B cell (primary cell): ENCODE measurements at regions not wholly inside any gene's neighbourhood (a gene's known extent, or its start where the extent isn't known, plus 50 kb on each side); places are given as distances from the start of the nearest gene placed in this dataset.

ENCODE experiments used
- ATAC-seq: fragments of 200-7000 bp; cut with Tn5 transposase; one replicate; pipeline ENCODE4 v1.10.0; 2021; ENCODE audit warnings: low read depth, mild to moderate bottlenecking, moderate number of reproducible peaks, moderate library complexity
- CTCF ChIA-PET: fragments of 350-600 bp; sonication (Branson Sonifier 250); formaldehyde crosslinking; loops from one replicate; lab custom pipeline; 2021; ENCODE audit warnings: antibody characterized with exemption, inconsistent platforms; lab: Charles Lee
- POLR2A ChIA-PET: fragments of 350-600 bp; sonication (Branson Sonifier 250); formaldehyde crosslinking; loops from one replicate; lab custom pipeline; 2021; ENCODE audit warnings: antibody characterized with exemption; lab: Charles Lee
- DNase-seq: peaks from one replicate; pipeline ENCODE4 v3.0.0; 2013
- H2AFZ ChIP-seq: 2 replicates; pipeline ENCODE4 v1.6.1; 2012; ENCODE audit warnings: mild to moderate bottlenecking, low read depth, low read length; ENCODE audit not compliant: insufficient read depth, poor library complexity, severe bottlenecking
- H3K27ac ChIP-seq, 2 donors: 1 replicate in 1 of 2; 2 replicates in 1 of 2; pipeline ENCODE4 v1.5.1; 2012 to 2013; ENCODE audit warnings: low read length in 2 of 2, mild to moderate bottlenecking in 2 of 2, moderate library complexity in 1 of 2
- H3K27me3 ChIP-seq, 4 experiments: fragments of 200-600 bp in 1 of 4; sonication (generic) in 1 of 4; replicated peaks in 1 of 4; 1 replicate in 2 of 4; 2 replicates in 2 of 4; pipeline versions ENCODE4 v1.6.1 to v1.7.0; 2013 to 2016; ENCODE audit warnings: low read length in 3 of 4, mild to moderate bottlenecking in 2 of 4, mixed read lengths in 1 of 4, moderate library complexity in 1 of 4; ENCODE audit not compliant: insufficient read depth in 4 of 4, control insufficient read depth in 3 of 4; ENCODE audit errors: control extremely low read depth in 1 of 4
- H3K36me3 ChIP-seq, 2 experiments: replicated peaks in 1 of 2; 1 replicate in 1 of 2; 2 replicates in 1 of 2; pipeline versions ENCODE4 v1.6.1 to v1.7.1; 2013; ENCODE audit warnings: low read length in 1 of 2; ENCODE audit not compliant: insufficient read depth in 2 of 2, control insufficient read depth in 1 of 2; ENCODE audit errors: control extremely low read depth in 1 of 2, extremely low read depth in 1 of 2
- H3K4me1 ChIP-seq, 2 donors: fragments of 200-600 bp in 1 of 2; sonication (generic) in 1 of 2; 1 replicate in 1 of 2; 2 replicates in 1 of 2; pipeline versions ENCODE4 v1.5.1 to v1.6.1; 2013 to 2017; ENCODE audit warnings: low read length in 2 of 2; ENCODE audit not compliant: control insufficient read depth in 2 of 2, insufficient read depth in 2 of 2
- H3K4me2 ChIP-seq: replicated peaks from 2 replicates; pipeline ENCODE3; 2012; ENCODE audit warnings: mild to moderate bottlenecking, low read depth, low read length; ENCODE audit not compliant: poor library complexity, severe bottlenecking
- H3K4me3 ChIP-seq, 5 experiments: fragments of 200-600 bp in 1 of 5; sonication (generic) in 1 of 5; 1 replicate in 3 of 5; 2 replicates in 2 of 5; pipeline versions ENCODE4 v1.5.1 to v1.7.0; 2011 to 2016; ENCODE audit warnings: low read length in 4 of 5, mild to moderate bottlenecking in 4 of 5, low read depth in 2 of 5, control low read depth in 1 of 5, moderate library complexity in 1 of 5; ENCODE audit not compliant: insufficient read depth in 1 of 5; ENCODE audit errors: control extremely low read depth in 1 of 5, extremely low read depth in 1 of 5
- H3K79me2 ChIP-seq: fragments of 200-600 bp; sonication (generic); one replicate; pipeline ENCODE4 v1.6.0; 2016; ENCODE audit warnings: low read length; ENCODE audit not compliant: control insufficient read depth, insufficient read depth
- H3K9ac ChIP-seq: fragments of 200-600 bp; sonication (generic); 2 replicates; pipeline ENCODE4 v1.6.1; 2017; ENCODE audit warnings: mild to moderate bottlenecking, low read length, moderate library complexity
- H3K9me3 ChIP-seq, 3 donors: one replicate each; pipeline versions ENCODE4 v1.6.1 to v1.7.1; 2013; ENCODE audit warnings: low read length in 2 of 3; ENCODE audit not compliant: control insufficient read depth in 2 of 3, insufficient read depth in 1 of 3; ENCODE audit errors: control extremely low read depth in 1 of 3
- H4K20me1 ChIP-seq: 2 replicates; pipeline ENCODE4 v1.6.0; 2012; ENCODE audit warnings: mild to moderate bottlenecking, low read length; ENCODE audit not compliant: insufficient read depth, control insufficient read depth, poor library complexity, severe bottlenecking
- H3K27ac Mint-ChIP-seq: one replicate; pipeline ENCODE4 v1.8.0; 2021; ENCODE audit warnings: mixed read lengths
- H3K27me3 Mint-ChIP-seq: one replicate; pipeline ENCODE4 v1.8.0; 2021; ENCODE audit warnings: mixed read lengths
- H3K4me1 Mint-ChIP-seq: one replicate; pipeline ENCODE4 v1.8.0; 2021; ENCODE audit warnings: mixed read lengths
- H3K4me3 Mint-ChIP-seq: one replicate; pipeline ENCODE4 v1.8.0; 2021; ENCODE audit warnings: mixed read lengths
- H3K9me3 Mint-ChIP-seq: one replicate; pipeline ENCODE4 v1.8.0; 2022; ENCODE audit warnings: mixed read lengths; ENCODE audit not compliant: insufficient read depth
- CTCF ChIP-seq: fragments of 200-600 bp; IDR thresholded peaks from one replicate; pipeline ENCODE4 v1.8.0; 2022; ENCODE audit warnings: antibody characterized with exemption, mild to moderate bottlenecking
- EZH2 ChIP-seq: IDR thresholded peaks from 2 replicates; pipeline ENCODE4 v1.6.1; 2012; ENCODE audit warnings: borderline replicate concordance, low read depth, mild to moderate bottlenecking, moderate library complexity, low read length; ENCODE audit not compliant: insufficient read depth, poor library complexity, severe bottlenecking
- WGBS: methylation state at CpG from one replicate; pipeline ENCODE4 v1.1.5; 2013; ENCODE audit warnings: missing lambda C conversion rate; ENCODE audit not compliant: insufficient coverage; 5-methylcytosine and 5-hydroxymethylcytosine counted together
- intact Hi-C: fragments of 100-400 bp; cut with micrococcal nuclease; formaldehyde crosslinking; loops from one replicate; pipeline ENCODE4 v1.10.0; 2022

GRCh38 chr7:52695973-52696595, 339.3 kb upstream of the POM121L12 start:
- Mint-ChIP-seq H3K9me3 (peaks cover 13% of the 10 kb centered on the region), H3K27ac (no peak overlapping the region), H3K4me3 (no peak overlapping the region), H3K27me3 (no peaks in the 10 kb centered on the region), H3K4me1 (no peaks in the 10 kb centered on the region)
- H2AFZ ChIP-seq = no peak overlapping the region
- peaks cover 0 to 6% (median 0%) of the 10 kb centered on the region in 3 donors for H3K9me3 ChIP-seq
- H4K20me1 ChIP-seq = no peaks in the 10 kb centered on the region
- CTCF ChIA-PET = no interaction called here
- no peaks in the 10 kb centered on the region for H3K79me2 ChIP-seq
- ATAC-seq (no peak), DNase-seq (no peak)
- H3K4me3 ChIP-seq = no peak overlapping the region
- 58% methylated on average over 3 of the region's 5 CpGs for WGBS
- TF ChIP-seq CTCF (no peak), EZH2 (no peak)
- H3K4me2 ChIP-seq = no peak overlapping the region
- H3K27ac ChIP-seq = no peak overlapping the region
- H3K36me3 ChIP-seq = no peaks in the 10 kb centered on the region
- no peak overlapping the region for H3K9ac ChIP-seq
- H3K4me1 ChIP-seq = no peaks in the 10 kb centered on the region
- POLR2A ChIA-PET = no interaction called here
- no peaks in the 10 kb centered on the region for H3K27me3 ChIP-seq
- intact Hi-C loops = no loop called here

GRCh38 chr7:52691257-52691656, 344.2 kb upstream of the POM121L12 start:
- Histone ChIP-seq H3K9ac (no peak overlapping the region), H3K4me1 (no peaks in the 10 kb centered on the region), H3K4me3 (no peak overlapping the region), H3K27ac (no peak overlapping the region), H2AFZ (no peak overlapping the region), H4K20me1 (no peaks in the 10 kb centered on the region), H3K4me2 (no peak overlapping the region), H3K36me3 (no peaks in the 10 kb centered on the region), H3K27me3 (no peaks in the 10 kb centered on the region), H3K79me2 (no peaks in the 10 kb centered on the region), H3K9me3 (peaks cover 0 to 3% (median 0%) of the 10 kb centered on the region in 3 donors)
- Mint-ChIP-seq H3K27me3 (no peaks in the 10 kb centered on the region), H3K27ac (no peak overlapping the region), H3K4me3 (no peak overlapping the region), H3K4me1 (no peaks in the 10 kb centered on the region), H3K9me3 (peaks cover 7% of the 10 kb centered on the region)
- ChIA-PET POLR2A (no interaction called here), CTCF (no interaction called here)
- TF ChIP-seq CTCF (no peak), EZH2 (no peak)
- DNase-seq = no peak
- no peak for ATAC-seq
- WGBS = no CpG with 5 or more reads among the region's 1 CpG
- intact Hi-C loops = no loop called here
